Renal cortical epithelial cell (primary cell): ENCODE measurements at regions not wholly inside any gene's neighbourhood (a gene's known extent, or its start where the extent isn't known, plus 50 kb on each side); places are given as distances from the start of the nearest gene placed in this dataset.
"Not testable (repeated sequence)": the region's sequence is repeated elsewhere in the genome, so short reads cannot be mapped to it uniquely, and the experiment has no call there.

Source experiments
- DNase-seq: peaks from one replicate; pipeline ENCODE4 v3.0.0-alpha.2; 2011; ENCODE audit warnings: low read depth

GRCh38 chr14:104250175-104250574, 111.8 kb downstream of the KIF26A start:
- DNase-seq = no peak

- no peak for DNase-seq
These were observed 114.1 kb downstream of the KIF26A start for GRCh38 chr14:104252256-104253215.

- no peak for DNase-seq
These were observed 114.9 kb downstream of the KIF26A start for GRCh38 chr14:104253223-104253822.

DNA sequence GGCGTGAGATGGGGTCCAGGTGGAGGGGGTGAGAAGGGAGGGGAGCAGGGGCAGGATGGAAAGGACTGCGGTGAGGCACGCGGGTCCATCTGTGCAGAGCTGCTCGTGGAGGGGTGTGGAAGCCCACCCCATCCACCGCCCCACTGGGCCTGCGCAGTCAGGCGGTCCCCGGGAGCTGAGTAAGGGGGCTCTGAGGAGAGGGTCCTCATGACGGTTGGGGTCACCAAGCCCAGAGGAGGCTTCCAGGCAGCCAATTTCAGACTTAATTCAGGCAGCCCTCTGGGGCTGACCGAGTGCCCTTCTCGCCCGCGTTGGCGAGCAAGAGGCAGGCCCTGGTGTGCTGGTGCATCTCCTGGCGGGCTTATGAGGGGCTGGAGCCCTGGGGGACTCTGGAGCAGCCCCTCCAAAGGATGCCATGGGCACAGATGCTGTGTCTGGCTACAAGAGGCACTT, 115.5 kb downstream of the KIF26A start:
- DNase-seq = no peak

GRCh38 chr14:104254735-104255400, 116.5 kb downstream of the KIF26A start:
- DNase-seq = no peak

GRCh38 chr14:104256025-104256424, 117.6 kb downstream of the KIF26A start:
- DNase-seq = no peak

DNA sequence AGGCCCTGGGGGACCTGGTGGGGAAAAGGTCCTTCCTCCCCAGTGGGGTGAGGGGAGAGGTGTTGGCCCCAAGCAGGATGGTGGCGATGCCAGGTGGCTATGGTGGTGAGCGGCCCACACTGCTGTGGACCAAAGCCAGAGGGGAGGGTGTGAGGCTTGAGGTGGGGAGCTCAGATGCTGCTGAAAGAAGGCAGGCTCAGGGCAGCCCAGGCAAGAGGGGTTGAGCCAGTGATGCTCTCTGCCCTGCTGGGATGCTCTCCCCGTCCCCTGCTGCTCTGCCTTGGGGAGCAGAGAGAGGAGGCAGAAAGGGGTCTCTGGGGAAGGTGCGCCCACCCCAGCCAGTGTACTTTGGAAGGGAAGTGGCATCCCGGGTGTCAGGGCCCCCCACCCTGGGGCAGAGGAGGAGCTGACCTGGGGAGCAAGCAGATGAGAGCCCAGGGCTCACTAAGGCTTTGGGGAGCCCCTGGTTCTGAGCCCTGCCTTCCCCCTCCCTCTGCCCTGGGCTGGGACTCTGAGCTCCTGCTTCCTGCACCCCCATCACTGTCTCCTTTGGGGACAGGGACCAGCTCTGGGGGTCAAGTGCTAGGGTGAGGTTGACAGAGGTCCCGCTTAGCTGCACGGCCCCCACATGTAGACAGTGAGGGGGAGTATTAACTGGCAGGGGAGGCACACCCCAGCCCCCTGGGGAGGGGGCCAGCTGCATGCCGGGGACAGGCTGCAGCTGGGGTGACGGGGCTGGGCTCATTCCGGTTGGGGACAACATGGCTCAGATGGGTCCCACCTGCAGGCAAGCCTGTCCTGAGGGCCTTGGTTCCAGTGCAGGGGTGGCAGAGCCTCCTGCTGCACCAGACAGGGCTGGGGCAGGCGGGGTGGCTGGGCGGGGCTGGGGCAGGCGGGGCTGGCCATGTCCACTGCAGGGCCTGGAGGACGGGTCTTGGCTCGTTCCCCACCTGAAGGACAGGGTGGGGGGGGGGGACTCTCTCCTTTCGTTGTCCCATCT, 124.4 kb downstream of the KIF26A start:
- no peak for DNase-seq

DNA sequence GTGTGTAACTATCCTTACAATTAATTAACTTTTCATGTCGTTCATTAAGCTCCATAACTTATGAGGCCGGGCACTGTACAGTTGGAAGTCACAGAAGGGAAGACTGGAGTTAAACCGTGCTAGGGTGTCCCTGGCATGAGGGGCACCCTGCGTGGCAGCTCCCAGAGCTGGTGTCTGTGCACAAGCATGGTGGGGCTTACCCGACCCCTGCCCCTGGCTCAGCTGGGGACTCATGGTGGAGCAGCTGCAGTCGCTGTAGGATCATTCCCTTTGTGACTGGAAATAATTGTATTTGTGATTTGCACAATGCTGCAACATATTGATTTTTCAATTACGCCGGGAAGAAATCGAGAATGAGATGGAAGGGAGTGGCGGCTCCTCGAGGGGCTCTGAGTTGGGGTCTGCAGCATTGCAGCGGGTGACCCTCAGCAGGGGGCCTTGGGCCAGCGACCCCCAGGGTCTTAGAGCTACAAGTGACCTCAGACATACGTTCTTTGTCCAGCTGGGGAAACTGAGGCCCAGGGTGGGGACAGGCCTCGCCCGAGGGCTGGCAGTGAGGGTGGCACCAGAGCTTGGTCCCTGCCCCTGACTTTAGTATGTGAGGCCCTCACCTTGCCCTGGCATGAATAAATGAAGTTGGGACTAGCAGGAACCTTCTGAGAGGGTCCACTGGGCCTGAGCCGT, 125.4 kb downstream of the KIF26A start:
- DNase-seq = no peak

- DNase-seq = no peak
These were observed 126.3 kb downstream of the KIF26A start for GRCh38 chr14:104264495-104265265.

- DNase-seq = no peak
These were observed 127.7 kb downstream of the KIF26A start for GRCh38 chr14:104265918-104266630.

DNA sequence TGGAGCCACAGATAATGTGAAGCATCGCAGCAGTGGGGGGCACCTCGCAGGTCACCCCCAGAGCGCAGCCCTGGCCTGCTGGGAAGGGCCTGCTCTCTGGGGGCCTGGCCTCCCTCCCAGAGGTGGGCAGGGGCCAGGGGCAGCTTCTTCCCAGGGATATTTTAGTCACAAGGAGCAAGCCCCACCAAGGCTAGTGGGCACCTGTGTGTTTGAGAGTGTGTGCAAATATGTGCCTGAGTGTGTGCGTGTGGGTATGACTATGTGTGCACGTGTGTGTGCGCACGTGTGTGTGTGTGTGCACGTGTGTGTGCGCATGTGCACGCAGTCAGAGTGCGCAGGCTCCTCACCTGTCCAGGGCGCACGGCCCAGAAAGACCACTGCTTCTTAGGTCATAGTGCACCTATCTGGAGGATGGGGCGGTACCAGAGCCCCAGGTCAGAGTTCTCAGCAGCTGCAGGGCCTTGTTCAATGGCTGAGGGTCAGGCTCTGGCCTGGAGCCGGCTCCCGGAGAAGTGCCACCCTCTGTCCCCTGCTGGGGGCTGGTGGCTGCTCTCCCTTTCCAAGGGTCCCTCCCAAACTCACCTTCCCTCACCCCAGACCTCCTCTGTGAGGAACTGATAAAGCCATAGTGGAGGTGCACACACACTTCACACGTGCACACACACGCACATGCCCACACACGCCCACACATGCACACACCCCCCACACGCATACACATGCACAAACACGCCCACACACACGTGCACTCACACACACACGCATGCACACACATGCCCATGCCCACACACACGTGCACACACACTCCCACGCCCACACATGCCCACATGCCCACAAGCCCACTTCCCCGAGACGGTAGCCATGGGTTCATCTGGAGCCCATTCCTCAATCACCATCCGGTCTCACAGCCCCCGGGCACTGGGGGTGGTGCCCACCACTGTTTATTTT, 128.5 kb downstream of the KIF26A start:
- DNase-seq = no peak

DNA sequence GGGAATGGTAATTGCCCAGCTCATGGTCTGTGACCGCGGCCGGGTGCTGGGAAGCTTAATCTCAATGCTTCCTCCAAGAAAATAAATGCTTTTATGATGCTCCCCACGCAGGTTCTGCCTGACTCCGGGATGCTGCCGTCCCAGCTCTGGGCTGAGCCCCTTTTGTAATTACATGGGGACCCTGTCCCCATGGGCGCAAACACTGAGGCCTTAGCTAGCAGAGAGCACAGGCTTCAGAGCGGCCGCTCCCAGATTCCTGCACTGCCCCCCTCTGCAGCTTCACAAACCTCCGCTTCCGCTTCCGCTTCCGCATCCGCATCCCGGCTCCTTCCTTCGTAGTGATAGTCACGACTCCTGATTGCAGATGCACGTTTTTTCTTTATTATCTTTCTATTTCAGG, 129.5 kb downstream of the KIF26A start:
- no peak for DNase-seq

- DNase-seq = no peak
These were observed 129.9 kb downstream of the KIF26A start for GRCh38 chr14:104268295-104268694.

DNA sequence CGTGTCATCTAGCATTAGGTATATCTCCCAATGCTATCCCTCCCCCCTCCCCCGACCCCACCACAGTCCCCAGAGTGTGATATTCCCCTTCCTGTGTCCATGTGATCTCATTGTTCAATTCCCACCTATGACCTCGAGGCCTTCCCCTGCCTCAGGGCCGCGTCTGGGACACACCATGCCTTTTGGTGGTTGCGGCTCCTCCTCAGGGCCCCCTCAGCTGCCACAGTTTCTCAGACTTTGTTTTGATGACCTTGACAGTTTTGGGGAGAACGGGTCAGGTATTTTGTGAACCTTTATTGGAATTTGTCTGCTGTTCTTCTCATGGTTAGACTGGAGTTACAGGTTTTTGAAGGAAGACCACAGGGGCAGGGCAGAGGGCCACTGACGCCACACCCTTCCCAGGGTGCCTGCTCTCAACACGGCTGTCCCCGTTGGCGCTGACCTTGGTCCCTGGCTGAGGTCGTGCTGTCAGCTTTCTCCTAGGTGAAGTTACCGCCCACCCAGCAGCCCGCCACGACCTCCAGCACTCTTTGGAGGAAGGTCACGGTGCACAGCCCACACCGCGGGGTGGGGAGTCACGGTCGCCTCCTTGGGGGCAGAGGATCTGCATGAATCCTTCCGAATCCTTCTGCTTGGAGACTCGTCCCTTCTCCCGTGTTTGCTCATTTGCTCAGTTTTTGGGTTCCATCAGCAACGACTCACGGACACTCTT, 130.5 kb downstream of the KIF26A start:
- no peak for DNase-seq

DNA sequence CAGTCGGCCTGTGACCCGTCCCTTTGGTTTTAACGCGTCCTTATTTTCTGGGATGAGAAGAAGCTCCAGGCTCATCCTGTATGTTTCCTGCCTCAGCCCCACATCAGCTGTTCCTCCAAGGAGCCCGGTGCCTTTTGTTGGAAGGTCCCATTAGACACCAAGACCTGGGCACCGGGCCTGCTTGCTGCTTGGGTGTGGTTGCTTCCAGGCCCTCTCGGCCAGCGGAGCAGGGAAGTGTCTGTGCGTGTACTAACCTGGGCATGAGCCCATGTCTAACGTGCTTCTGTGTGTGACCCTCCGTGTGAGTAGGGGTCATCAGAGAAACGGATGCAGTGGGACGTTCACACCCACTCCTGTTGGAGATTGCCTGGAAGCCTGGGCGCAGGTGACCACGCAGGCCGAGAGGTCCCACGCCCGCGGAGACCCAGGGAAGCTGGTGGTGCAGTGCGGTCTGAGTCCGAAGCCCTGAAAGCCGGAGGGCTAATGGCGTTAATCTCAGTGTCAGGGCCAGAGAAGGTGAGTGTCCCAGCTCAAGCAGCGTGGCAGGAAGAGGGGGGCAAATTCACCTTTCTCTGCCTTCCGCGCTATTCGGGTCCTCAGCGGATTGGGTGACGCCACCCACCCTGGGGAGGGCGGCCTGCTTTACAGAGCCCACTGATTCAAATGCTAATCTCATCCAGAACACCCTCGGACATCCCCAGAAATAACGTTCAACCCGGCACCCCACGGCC, 131.3 kb downstream of the KIF26A start:
- not testable (repeated sequence) for DNase-seq

DNA sequence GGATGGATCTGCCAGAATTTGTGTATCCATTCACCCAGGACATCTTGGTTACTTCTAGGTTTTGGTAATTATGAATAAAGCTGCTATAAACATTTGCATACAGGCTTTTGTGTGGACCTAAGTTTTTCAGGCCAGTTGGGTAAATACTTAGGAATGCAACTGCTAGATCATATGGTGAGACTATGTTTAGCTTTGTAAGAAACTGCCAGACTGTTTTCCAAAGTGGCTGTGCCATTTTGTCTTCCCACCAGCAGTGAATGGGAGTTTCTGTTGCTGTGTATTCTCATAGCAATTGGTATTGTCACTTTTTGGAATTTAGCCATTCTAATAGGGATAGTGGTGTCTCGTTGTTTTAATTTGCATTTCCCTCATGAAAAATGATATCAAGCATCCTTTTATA, 133.0 kb downstream of the KIF26A start:
- no peak for DNase-seq

- no peak for DNase-seq
These were observed 136.4 kb downstream of the KIF26A start for GRCh38 chr14:104274806-104275205.
